ENCODE measurements at regions not wholly inside any gene's neighbourhood (a gene's known extent, or its start where the extent isn't known, plus 50 kb on each side); places are given as distances from the start of the nearest gene placed in this dataset.

GRCh38 chr5:103646698-103647614, 84.4 kb upstream of the NUDT12 start:
- Histone ChIP-seq H3K9me3 (ENCODE audit: low read length) (no peaks in the 10 kb centered on the region), H3K36me3 (ENCODE audit: insufficient read depth, low read length) (no peaks in the 10 kb centered on the region), H3K4me1 (ENCODE audit: insufficient read depth, low read length) (peaks cover 13% of the 10 kb centered on the region), H3K27me3 (ENCODE audit: insufficient read depth, low read length) (no peaks in the 10 kb centered on the region), H2AFZ (ENCODE audit: low read depth, low read length) (no peak overlapping the region), H3K4me3 (ENCODE audit: low read length) (no peak overlapping the region)

- peaks cover 22% of the 10 kb centered on the region for H3K4me1 ChIP-seq (ENCODE audit: insufficient read depth, low read length)
Observed at GRCh38 chr5:103645816-103646215, 83.2 kb upstream of the NUDT12 start.

GRCh38 chr5:103638979-103639378, 76.4 kb upstream of the NUDT12 start:
- no peak overlapping the region for H2AFZ ChIP-seq (ENCODE audit: low read depth, low read length)
- no peak overlapping the region for H3K4me3 ChIP-seq (ENCODE audit: low read length)
- no peaks in the 10 kb centered on the region for H3K9me3 ChIP-seq (ENCODE audit: low read length)
- no peaks in the 10 kb centered on the region for H3K27me3 ChIP-seq (ENCODE audit: insufficient read depth, low read length)
- no peaks in the 10 kb centered on the region for H3K36me3 ChIP-seq (ENCODE audit: insufficient read depth, low read length)
- H3K4me1 ChIP-seq (ENCODE audit: insufficient read depth, low read length) = peaks cover 24% of the 10 kb centered on the region

More at GRCh38 chr5:103645816-103646215, 83.2 kb upstream of the NUDT12 start:
- Histone ChIP-seq H2AFZ (ENCODE audit: low read depth, low read length) (no peak overlapping the region), H3K4me3 (ENCODE audit: low read length) (no peak overlapping the region), H3K36me3 (ENCODE audit: insufficient read depth, low read length) (no peaks in the 10 kb centered on the region), H3K9me3 (ENCODE audit: low read length) (no peaks in the 10 kb centered on the region), H3K27me3 (ENCODE audit: insufficient read depth, low read length) (no peaks in the 10 kb centered on the region)

GRCh38 chr5:103624675-103625074, 62.1 kb upstream of the NUDT12 start:
- Histone ChIP-seq H3K4me1 (ENCODE audit: insufficient read depth, low read length) (peaks cover 3% of the 10 kb centered on the region), H2AFZ (ENCODE audit: low read depth, low read length) (no peak overlapping the region), H3K27me3 (ENCODE audit: insufficient read depth, low read length) (no peaks in the 10 kb centered on the region), H3K4me3 (ENCODE audit: low read length) (no peak overlapping the region), H3K36me3 (ENCODE audit: insufficient read depth, low read length) (no peaks in the 10 kb centered on the region), H3K9me3 (ENCODE audit: low read length) (peaks cover 4% of the 10 kb centered on the region)

GRCh38 chr5:103624035-103624480, 61.5 kb upstream of the NUDT12 start:
- Histone ChIP-seq H3K27me3 (ENCODE audit: insufficient read depth, low read length) (no peaks in the 10 kb centered on the region), H3K4me1 (ENCODE audit: insufficient read depth, low read length) (peaks cover 3% of the 10 kb centered on the region), H3K36me3 (ENCODE audit: insufficient read depth, low read length) (no peaks in the 10 kb centered on the region), H2AFZ (ENCODE audit: low read depth, low read length) (no peak overlapping the region), H3K9me3 (ENCODE audit: low read length) (peaks cover 4% of the 10 kb centered on the region), H3K4me3 (ENCODE audit: low read length) (no peak overlapping the region)

- Histone ChIP-seq H3K36me3 (ENCODE audit: insufficient read depth, low read length) (no peaks in the 10 kb centered on the region), H2AFZ (ENCODE audit: low read depth, low read length) (no peak overlapping the region), H3K9me3 (ENCODE audit: low read length) (peaks cover 4% of the 10 kb centered on the region), H3K4me3 (ENCODE audit: low read length) (no peak overlapping the region), H3K27me3 (ENCODE audit: insufficient read depth, low read length) (no peaks in the 10 kb centered on the region), H3K4me1 (ENCODE audit: insufficient read depth, low read length) (peaks cover 3% of the 10 kb centered on the region)
Observed at GRCh38 chr5:103623425-103623824, 60.8 kb upstream of the NUDT12 start.

GRCh38 chr5:103621548-103621930, 59.0 kb upstream of the NUDT12 start:
- H3K4me1 ChIP-seq (ENCODE audit: insufficient read depth, low read length) = peaks cover 3% of the 10 kb centered on the region
- H3K4me3 ChIP-seq (ENCODE audit: low read length) = no peak overlapping the region
- no peaks in the 10 kb centered on the region for H3K27me3 ChIP-seq (ENCODE audit: insufficient read depth, low read length)
- H3K36me3 ChIP-seq (ENCODE audit: insufficient read depth, low read length) = no peaks in the 10 kb centered on the region
- peaks cover 4% of the 10 kb centered on the region for H3K9me3 ChIP-seq (ENCODE audit: low read length)
- H2AFZ ChIP-seq (ENCODE audit: low read depth, low read length) = no peak overlapping the region

- Histone ChIP-seq H3K4me3 (ENCODE audit: low read length) (no peak overlapping the region), H3K4me1 (ENCODE audit: insufficient read depth, low read length) (peaks cover 3% of the 10 kb centered on the region), H3K36me3 (ENCODE audit: insufficient read depth, low read length) (no peaks in the 10 kb centered on the region), H3K9me3 (ENCODE audit: low read length) (peaks cover 4% of the 10 kb centered on the region), H3K27me3 (ENCODE audit: insufficient read depth, low read length) (no peaks in the 10 kb centered on the region), H2AFZ (ENCODE audit: low read depth, low read length) (no peak overlapping the region)
Observed at GRCh38 chr5:103620851-103621547, 58.4 kb upstream of the NUDT12 start.

GRCh38 chr5:103617913-103618312, 55.3 kb upstream of the NUDT12 start:
- Histone ChIP-seq H3K9me3 (ENCODE audit: low read length) (no peaks in the 10 kb centered on the region), H3K4me3 (ENCODE audit: low read length) (no peak overlapping the region)

GRCh38 chr5:103617090-103617489, 54.5 kb upstream of the NUDT12 start:
- peaks cover 3% of the 10 kb centered on the region for H3K4me1 ChIP-seq (ENCODE audit: insufficient read depth, low read length)
- H2AFZ ChIP-seq (ENCODE audit: low read depth, low read length) = no peak overlapping the region
- H3K4me3 ChIP-seq (ENCODE audit: low read length) = no peak overlapping the region
- H3K36me3 ChIP-seq (ENCODE audit: insufficient read depth, low read length) = no peaks in the 10 kb centered on the region
- no peaks in the 10 kb centered on the region for H3K27me3 ChIP-seq (ENCODE audit: insufficient read depth, low read length)
- no peaks in the 10 kb centered on the region for H3K9me3 ChIP-seq (ENCODE audit: low read length)

More at GRCh38 chr5:103617913-103618312, 55.3 kb upstream of the NUDT12 start:
- Histone ChIP-seq H2AFZ (ENCODE audit: low read depth, low read length) (no peak overlapping the region), H3K27me3 (ENCODE audit: insufficient read depth, low read length) (no peaks in the 10 kb centered on the region), H3K4me1 (ENCODE audit: insufficient read depth, low read length) (peaks cover 3% of the 10 kb centered on the region), H3K36me3 (ENCODE audit: insufficient read depth, low read length) (no peaks in the 10 kb centered on the region)

- Histone ChIP-seq H3K9me3 (ENCODE audit: low read length) (no peaks in the 10 kb centered on the region), H2AFZ (ENCODE audit: low read depth, low read length) (no peak overlapping the region), H3K36me3 (ENCODE audit: insufficient read depth, low read length) (no peaks in the 10 kb centered on the region), H3K27me3 (ENCODE audit: insufficient read depth, low read length) (no peaks in the 10 kb centered on the region), H3K4me3 (ENCODE audit: low read length) (no peak overlapping the region), H3K4me1 (ENCODE audit: insufficient read depth, low read length) (no peaks in the 10 kb centered on the region)
Observed at GRCh38 chr5:103612545-103612944, 50.0 kb upstream of the NUDT12 start.

Data from neuron (in vitro differentiated cells).